SH-SY5Y (cell line): ENCODE measurements at regions not wholly inside any gene's neighbourhood (a gene's known extent, or its start where the extent isn't known, plus 50 kb on each side); places are given as distances from the start of the nearest gene placed in this dataset.

Experiments used
- GATA2 ChIP-seq: IDR thresholded peaks from 2 replicates; pipeline ENCODE4 v1.6.1; 2011; ENCODE audit warnings: mild to moderate bottlenecking, low read depth, low read length
- GATA3 ChIP-seq: IDR thresholded peaks from 2 replicates; pipeline ENCODE4 v1.6.1; 2011; ENCODE audit warnings: low read depth, mild to moderate bottlenecking, low read length, moderate library complexity

GRCh38 chr3:14311729-14312128 is 90.7 kb upstream of the SLC6A6 start:
- TF ChIP-seq GATA3, result no peak
- no peak for TF ChIP-seq GATA2
